Spleen (tissue), 7 donors: ENCODE measurements at regions not wholly inside any gene's neighbourhood (a gene's known extent, or its start where the extent isn't known, plus 50 kb on each side); places are given as distances from the start of the nearest gene placed in this dataset.

Experiments
- POLR2A ChIP-seq, 3 donors: fragments of 450-650 bp; IDR thresholded peaks; one replicate each; pipeline ENCODE4 v1.5.1; 2017; ENCODE audit warnings: antibody characterized with exemption in 3 of 3, mild to moderate bottlenecking in 1 of 3
- POLR2AphosphoS5 ChIP-seq, 3 donors: sonication (generic); formaldehyde crosslinking; IDR thresholded peaks; one replicate each; pipeline ENCODE4 v1.5.1; 2017; ENCODE audit warnings: antibody characterized with exemption in 3 of 3
- TF ChIP-seq, protein P1 (sequence below), 11 experiments: fragments of 200-600 bp in 7 of 11; fragments of 450-650 bp in 4 of 11; sonication (generic) in 4 of 11; IDR thresholded peaks in 8 of 11; conservative IDR thresholded peaks in 3 of 11; 1 replicate in 7 of 11; 2 replicates in 4 of 11; pipeline versions ENCODE4 v1.4.0 to v1.8.0; 2016 to 2021; ENCODE audit warnings: antibody characterized with exemption in 11 of 11, inconsistent platforms in 4 of 11, mild to moderate bottlenecking in 1 of 11
- donor health status: DM: no; HTN: no; CAD: no; lungs with moderate emphysema.
- donor health status: DM: no; HTN: no; CAD: no.
- donor health status: DM: no; HTN: no; CAD: no.

DNA sequence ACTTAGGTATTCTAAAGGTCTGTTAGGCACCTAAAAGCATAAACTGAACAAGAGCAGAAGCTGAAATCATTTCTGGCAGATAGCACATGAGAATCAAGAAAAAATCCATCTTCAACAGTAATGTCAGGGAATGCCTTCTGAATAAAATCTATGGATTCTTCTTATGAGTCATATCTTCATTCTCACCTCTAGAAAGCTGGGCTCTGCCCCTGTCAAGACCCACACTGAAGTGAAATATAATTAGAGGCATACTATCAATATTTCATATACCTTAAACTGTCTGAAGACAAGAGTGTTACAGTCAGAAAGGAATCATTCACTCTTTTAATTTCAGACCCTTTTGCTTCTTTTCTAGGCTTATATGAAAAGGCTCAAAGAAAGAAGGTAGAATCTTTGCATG lies 485.8 kb upstream of the PTCHD4 start:
- TF ChIP-seq, protein P1, sequence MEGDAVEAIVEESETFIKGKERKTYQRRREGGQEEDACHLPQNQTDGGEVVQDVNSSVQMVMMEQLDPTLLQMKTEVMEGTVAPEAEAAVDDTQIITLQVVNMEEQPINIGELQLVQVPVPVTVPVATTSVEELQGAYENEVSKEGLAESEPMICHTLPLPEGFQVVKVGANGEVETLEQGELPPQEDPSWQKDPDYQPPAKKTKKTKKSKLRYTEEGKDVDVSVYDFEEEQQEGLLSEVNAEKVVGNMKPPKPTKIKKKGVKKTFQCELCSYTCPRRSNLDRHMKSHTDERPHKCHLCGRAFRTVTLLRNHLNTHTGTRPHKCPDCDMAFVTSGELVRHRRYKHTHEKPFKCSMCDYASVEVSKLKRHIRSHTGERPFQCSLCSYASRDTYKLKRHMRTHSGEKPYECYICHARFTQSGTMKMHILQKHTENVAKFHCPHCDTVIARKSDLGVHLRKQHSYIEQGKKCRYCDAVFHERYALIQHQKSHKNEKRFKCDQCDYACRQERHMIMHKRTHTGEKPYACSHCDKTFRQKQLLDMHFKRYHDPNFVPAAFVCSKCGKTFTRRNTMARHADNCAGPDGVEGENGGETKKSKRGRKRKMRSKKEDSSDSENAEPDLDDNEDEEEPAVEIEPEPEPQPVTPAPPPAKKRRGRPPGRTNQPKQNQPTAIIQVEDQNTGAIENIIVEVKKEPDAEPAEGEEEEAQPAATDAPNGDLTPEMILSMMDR (IDR thresholded peaks at IDR 0.05 in 8 of 11, conservative IDR thresholded peaks at IDR 0.05 in 3 of 11): no peak
- TF ChIP-seq POLR2A (IDR thresholded peaks at IDR 0.05) (no peak), POLR2AphosphoS5 (IDR thresholded peaks at IDR 0.05) (no peak)
